Stimulated activated CD4-positive, alpha-beta T cell treated with anti-CD3 and anti-CD28 coated beads, Interleukin-15, amount 100 ng/mL, for 48 hours (primary cell): ENCODE measurements at regions not wholly inside any gene's neighbourhood (a gene's known extent, or its start where the extent isn't known, plus 50 kb on each side); places are given as distances from the start of the nearest gene placed in this dataset.

Experiments
- DNase-seq, 2 donors: peaks; one replicate each; pipeline ENCODE4 v3.0.0-alpha.2; 2020; ENCODE audit warnings: low read depth in 2 of 2

GRCh38 chr22:48899523-48900326 lies 927.9 kb downstream of the BRD1 start:
- DNase-seq = no peak

GRCh38 chr22:48898524-48899250 lies 929.0 kb downstream of the BRD1 start:
- no peak for DNase-seq

GRCh38 chr22:48897645-48898370 lies 929.9 kb downstream of the BRD1 start:
- no peak for DNase-seq

- DNase-seq = no peak
These were observed 930.7 kb downstream of the BRD1 start for GRCh38 chr22:48896766-48897644.

GRCh38 chr22:48895831-48896765 lies 931.6 kb downstream of the BRD1 start:
- DNase-seq = no peak

GRCh38 chr22:48895336-48895735 lies 932.3 kb downstream of the BRD1 start:
- DNase-seq = no peak

- DNase-seq = no peak
These were observed 932.8 kb downstream of the BRD1 start for GRCh38 chr22:48894804-48895250.

GRCh38 chr22:48894064-48894671 lies 933.5 kb downstream of the BRD1 start:
- DNase-seq = no peak

- DNase-seq = no peak
These were observed 934.2 kb downstream of the BRD1 start for GRCh38 chr22:48893288-48894063.

- no peak for DNase-seq
These were observed 934.9 kb downstream of the BRD1 start for GRCh38 chr22:48892578-48893287.

- no peak for DNase-seq
These were observed 935.7 kb downstream of the BRD1 start for GRCh38 chr22:48891688-48892577.

GRCh38 chr22:48890693-48891554 lies 936.7 kb downstream of the BRD1 start:
- DNase-seq = no peak

- DNase-seq = no peak
These were observed 937.6 kb downstream of the BRD1 start for GRCh38 chr22:48889887-48890692.

- no peak for DNase-seq
These were observed 938.4 kb downstream of the BRD1 start for GRCh38 chr22:48889209-48889830.
